ENCODE measurements at regions not wholly inside any gene's neighbourhood (a gene's known extent, or its start where the extent isn't known, plus 50 kb on each side); places are given as distances from the start of the nearest gene placed in this dataset.
"Not testable (repeated sequence)": the region's sequence is repeated elsewhere in the genome, so short reads cannot be mapped to it uniquely, and the experiment has no call there.

GRCh38 chr21:24545807-24546361 is 1061.4 kb downstream of the MRPL39 start:
- in situ Hi-C loops (cut with HindIII; ENCODE audit: low sequenced_read_pairs), result no loop called here
- DNase-seq (ENCODE audit: low read depth, low spot score), result no peak
- no peak overlapping the region for H3K4me3 ChIP-seq (ENCODE audit: low read depth, low read length)
- TF ChIP-seq CTCF (IDR thresholded peaks at IDR 0.05; ENCODE audit: low read depth, low read length), result no peak

GRCh38 chr21:24514081-24514733 is 1093.1 kb downstream of the MRPL39 start:
- in situ Hi-C loops (cut with HindIII; ENCODE audit: low sequenced_read_pairs), result no loop called here
- no peak overlapping the region for H3K4me3 ChIP-seq (ENCODE audit: low read depth, low read length)
- peak; percentile 53 for TF ChIP-seq CTCF (IDR thresholded peaks at IDR 0.05; ENCODE audit: low read depth, low read length)
- DNase-seq (ENCODE audit: low read depth, low spot score), result peak; percentile 9

- no peak overlapping the region for H3K4me3 ChIP-seq (ENCODE audit: low read depth, low read length)
- no peak for DNase-seq (ENCODE audit: low read depth, low spot score)
- no peak for TF ChIP-seq CTCF (IDR thresholded peaks at IDR 0.05; ENCODE audit: low read depth, low read length)
- in situ Hi-C loops (cut with HindIII; ENCODE audit: low sequenced_read_pairs), result no loop called here
Measured at GRCh38 chr21:24509131-24509530, 1098.2 kb downstream of the MRPL39 start.

- no peak for TF ChIP-seq CTCF (IDR thresholded peaks at IDR 0.05; ENCODE audit: low read depth, low read length)
- in situ Hi-C loops (cut with HindIII; ENCODE audit: low sequenced_read_pairs), result no loop called here
- H3K4me3 ChIP-seq (ENCODE audit: low read depth, low read length), result no peak overlapping the region
- DNase-seq (ENCODE audit: low read depth, low spot score), result no peak
Measured at GRCh38 chr21:24486973-24487372, 1120.3 kb downstream of the MRPL39 start.

- H3K4me3 ChIP-seq (ENCODE audit: low read depth, low read length); in situ Hi-C loops (cut with HindIII; ENCODE audit: low sequenced_read_pairs); DNase-seq (ENCODE audit: low read depth, low spot score): not testable (repeated sequence)
Measured at GRCh38 chr21:24483361-24483760, 1123.9 kb downstream of the MRPL39 start.

GRCh38 chr21:24470852-24471251 is 1136.4 kb downstream of the MRPL39 start:
- no peak for TF ChIP-seq CTCF (IDR thresholded peaks at IDR 0.05; ENCODE audit: low read depth, low read length)
- in situ Hi-C loops (cut with HindIII; ENCODE audit: low sequenced_read_pairs), result no loop called here
- no peak overlapping the region for H3K4me3 ChIP-seq (ENCODE audit: low read depth, low read length)
- no peak for DNase-seq (ENCODE audit: low read depth, low spot score)

- DNase-seq (ENCODE audit: low read depth, low spot score), result peak; percentile 3
- in situ Hi-C loops (cut with HindIII; ENCODE audit: low sequenced_read_pairs), result no loop called here
- TF ChIP-seq CTCF (IDR thresholded peaks at IDR 0.05; ENCODE audit: low read depth, low read length), result no peak
- no peak overlapping the region for H3K4me3 ChIP-seq (ENCODE audit: low read depth, low read length)
Measured at GRCh38 chr21:24456358-24456757, 1150.9 kb downstream of the MRPL39 start.
